Suprapubic skin (tissue), 4 donors: ENCODE measurements at regions not wholly inside any gene's neighbourhood (a gene's known extent, or its start where the extent isn't known, plus 50 kb on each side); places are given as distances from the start of the nearest gene placed in this dataset.

Experiments
- CTCF ChIP-seq, 2 donors: fragments of 200-600 bp in 1 of 2; fragments of 450-650 bp in 1 of 2; sonication (generic) in 1 of 2; IDR thresholded peaks; one replicate each; pipeline ENCODE4 v1.5.1; 2016 to 2019; ENCODE audit warnings: antibody characterized with exemption in 2 of 2, mild to moderate bottlenecking in 1 of 2, moderate library complexity in 1 of 2
- EP300 ChIP-seq: sonication (generic); formaldehyde crosslinking; IDR thresholded peaks from one replicate; pipeline ENCODE4 v1.6.1; 2017; ENCODE audit warnings: antibody characterized with exemption
- POLR2A ChIP-seq, 2 donors: fragments of 450-650 bp; IDR thresholded peaks; one replicate each; pipeline ENCODE4 v1.6.1; 2017; ENCODE audit warnings: antibody characterized with exemption in 2 of 2, mild to moderate bottlenecking in 2 of 2, moderate library complexity in 2 of 2
- POLR2AphosphoS5 ChIP-seq, 3 donors: sonication (generic); formaldehyde crosslinking; IDR thresholded peaks; one replicate each; pipeline ENCODE4 v1.6.1; 2017; ENCODE audit warnings: antibody characterized with exemption in 3 of 3

DNA sequence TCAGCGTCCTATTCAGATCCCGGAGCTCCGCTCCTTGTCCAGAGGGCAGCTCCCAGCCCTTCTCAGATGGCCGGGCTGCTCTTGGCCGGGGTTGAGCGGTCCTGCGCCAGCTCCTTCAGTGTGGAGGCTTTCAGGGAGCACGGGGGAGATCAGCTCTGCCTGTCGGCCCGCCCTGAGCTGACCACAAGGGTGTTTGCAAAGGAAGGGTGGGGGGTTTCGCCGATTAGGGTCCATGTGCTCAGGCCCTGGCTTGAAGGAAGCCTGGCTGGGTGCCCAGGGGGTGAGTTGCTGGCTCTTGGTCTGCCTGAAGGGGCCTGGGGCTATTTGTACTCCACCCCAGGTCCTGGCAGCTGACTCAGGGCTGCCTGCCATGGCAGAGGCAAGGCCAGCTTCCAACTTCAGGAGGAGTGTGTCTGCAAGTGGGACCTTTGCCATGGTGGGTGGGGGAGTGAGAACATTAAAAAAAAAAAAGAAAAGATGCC lies 250.1 kb upstream of the KLF4 start:
- TF ChIP-seq CTCF (IDR thresholded peaks at IDR 0.05) (no peak), POLR2A (IDR thresholded peaks at IDR 0.05) (no peak), POLR2AphosphoS5 (IDR thresholded peaks at IDR 0.05) (no peak), EP300 (no peak)
